Suprapubic skin (tissue), 4 donors: ENCODE measurements at regions not wholly inside any gene's neighbourhood (a gene's known extent, or its start where the extent isn't known, plus 50 kb on each side); places are given as distances from the start of the nearest gene placed in this dataset.
A peak's percentile ranks its signal among the peaks of the same experiment; 100 is the strongest.

Experiments
- DNase-seq, 2 donors: peaks; one replicate each; pipeline ENCODE4 v3.0.0-alpha.2; 2019; ENCODE audit warnings: low spot score in 2 of 2
- H3K27ac ChIP-seq: fragments of 200-600 bp; sonication (generic); one replicate; pipeline ENCODE4 v1.5.1; 2019
- H3K27me3 ChIP-seq: fragments of 200-600 bp; sonication (generic); one replicate; pipeline ENCODE4 v1.5.1; 2019
- H3K36me3 ChIP-seq: fragments of 200-600 bp; sonication (generic); one replicate; pipeline ENCODE4 v1.5.1; 2019
- H3K4me1 ChIP-seq: fragments of 200-600 bp; sonication (generic); one replicate; pipeline ENCODE4 v1.5.1; 2019
- H3K4me3 ChIP-seq: fragments of 200-600 bp; sonication (generic); one replicate; pipeline ENCODE4 v1.5.1; 2019; ENCODE audit warnings: mild to moderate bottlenecking
- H3K9me3 ChIP-seq: fragments of 200-600 bp; sonication (generic); one replicate; pipeline ENCODE4 v1.5.1; 2019
- CTCF ChIP-seq, 2 donors: fragments of 200-600 bp in 1 of 2; fragments of 450-650 bp in 1 of 2; sonication (generic) in 1 of 2; IDR thresholded peaks; one replicate each; pipeline ENCODE4 v1.5.1; 2016 to 2019; ENCODE audit warnings: antibody characterized with exemption in 2 of 2, mild to moderate bottlenecking in 1 of 2, moderate library complexity in 1 of 2
- EP300 ChIP-seq: sonication (generic); formaldehyde crosslinking; IDR thresholded peaks from one replicate; pipeline ENCODE4 v1.6.1; 2017; ENCODE audit warnings: antibody characterized with exemption
- POLR2A ChIP-seq, 2 donors: fragments of 450-650 bp; IDR thresholded peaks; one replicate each; pipeline ENCODE4 v1.6.1; 2017; ENCODE audit warnings: antibody characterized with exemption in 2 of 2, mild to moderate bottlenecking in 2 of 2, moderate library complexity in 2 of 2
- POLR2AphosphoS5 ChIP-seq, 3 donors: sonication (generic); formaldehyde crosslinking; IDR thresholded peaks; one replicate each; pipeline ENCODE4 v1.6.1; 2017; ENCODE audit warnings: antibody characterized with exemption in 3 of 3
- WGBS: methylation state at CpG from one replicate; pipeline ENCODE4 v1.1.5; 2018; 5-methylcytosine and 5-hydroxymethylcytosine counted together

- H3K4me3 ChIP-seq = no peak overlapping the region
- H3K4me1 ChIP-seq = no peaks in the 10 kb centered on the region
- H3K27ac ChIP-seq = no peak overlapping the region
- H3K27me3 ChIP-seq = no peaks in the 10 kb centered on the region
- 74% methylated on average over 6 of the region's 6 CpGs for WGBS
- no peak for DNase-seq
- TF ChIP-seq POLR2A (IDR thresholded peaks at IDR 0.05) (no peak), POLR2AphosphoS5 (IDR thresholded peaks at IDR 0.05) (no peak), EP300 (no peak), CTCF (IDR thresholded peaks at IDR 0.05) (no peak)
- H3K36me3 ChIP-seq = no peaks in the 10 kb centered on the region
- no peaks in the 10 kb centered on the region for H3K9me3 ChIP-seq
Observed at GRCh38 chr2:42984617-42985016, 192.2 kb upstream of the HAAO start.

GRCh38 chr2:42984081-42984480, 191.7 kb upstream of the HAAO start:
- 74% methylated on average over 6 of the region's 6 CpGs for WGBS
- no peak overlapping the region for H3K27ac ChIP-seq
- no peak for TF ChIP-seq POLR2AphosphoS5 (IDR thresholded peaks at IDR 0.05)
- no peak for TF ChIP-seq POLR2A (IDR thresholded peaks at IDR 0.05)
- no peak for TF ChIP-seq CTCF (IDR thresholded peaks at IDR 0.05)
- TF ChIP-seq EP300 = no peak

GRCh38 chr2:42980764-42981416, 188.5 kb upstream of the HAAO start:
- Histone ChIP-seq H3K27me3 (no peaks in the 10 kb centered on the region), H3K36me3 (no peaks in the 10 kb centered on the region), H3K27ac (no peak overlapping the region), H3K9me3 (no peaks in the 10 kb centered on the region), H3K4me3 (no peak overlapping the region), H3K4me1 (peaks cover 9% of the 10 kb centered on the region)
- no peak for TF ChIP-seq POLR2AphosphoS5 (IDR thresholded peaks at IDR 0.05)
- TF ChIP-seq EP300 = no peak
- no peak for TF ChIP-seq POLR2A (IDR thresholded peaks at IDR 0.05)
- no peak for TF ChIP-seq CTCF (IDR thresholded peaks at IDR 0.05)
- peak; percentile 4 to 33 for DNase-seq
- 92% methylated on average over 9 of the region's 9 CpGs for WGBS

More at GRCh38 chr2:42984081-42984480, 191.7 kb upstream of the HAAO start:
- Histone ChIP-seq H3K27me3 (no peaks in the 10 kb centered on the region), H3K4me3 (no peak overlapping the region), H3K4me1 (no peaks in the 10 kb centered on the region), H3K9me3 (no peaks in the 10 kb centered on the region), H3K36me3 (no peaks in the 10 kb centered on the region)
- DNase-seq = peak in 1 of 2 donors; percentile 22

GRCh38 chr2:42979870-42980763, 187.7 kb upstream of the HAAO start:
- Histone ChIP-seq H3K4me1 (peaks cover 16% of the 10 kb centered on the region), H3K27me3 (no peaks in the 10 kb centered on the region), H3K27ac (no peak overlapping the region), H3K36me3 (no peaks in the 10 kb centered on the region), H3K4me3 (no peak overlapping the region), H3K9me3 (no peaks in the 10 kb centered on the region)
- WGBS = 90% methylated on average over 16 of the region's 16 CpGs
- peak in 1 of 2 donors; percentile 42 for DNase-seq
- TF ChIP-seq EP300 (no peak), CTCF (IDR thresholded peaks at IDR 0.05) (no peak), POLR2AphosphoS5 (IDR thresholded peaks at IDR 0.05) (no peak), POLR2A (IDR thresholded peaks at IDR 0.05) (no peak)

- TF ChIP-seq EP300 = no peak
- no peak for TF ChIP-seq POLR2AphosphoS5 (IDR thresholded peaks at IDR 0.05)
- no peak for TF ChIP-seq CTCF (IDR thresholded peaks at IDR 0.05)
- TF ChIP-seq POLR2A (IDR thresholded peaks at IDR 0.05) = no peak
- peaks cover 23% of the 10 kb centered on the region for H3K4me1 ChIP-seq
- H3K9me3 ChIP-seq = no peaks in the 10 kb centered on the region
- H3K36me3 ChIP-seq = no peaks in the 10 kb centered on the region
- no peak overlapping the region for H3K4me3 ChIP-seq
- H3K27me3 ChIP-seq = no peaks in the 10 kb centered on the region
- peak in 1 of 2 donors; percentile 30 for DNase-seq
- WGBS = 71% methylated on average over 5 of the region's 5 CpGs
- H3K27ac ChIP-seq = no peak overlapping the region
Observed at GRCh38 chr2:42979416-42979869, 187.1 kb upstream of the HAAO start.
